HG02884 (cell line): ENCODE measurements at regions not wholly inside any gene's neighbourhood (a gene's known extent, or its start where the extent isn't known, plus 50 kb on each side); places are given as distances from the start of the nearest gene placed in this dataset.
A peak's percentile ranks its signal among the peaks of the same experiment; 100 is the strongest.
"Not testable (repeated sequence)": the region's sequence is repeated elsewhere in the genome, so short reads cannot be mapped to it uniquely, and the experiment has no call there.

Experiments
- ATAC-seq: cut with Tn5 transposase; IDR thresholded peaks from one replicate; pipeline ENCODE4 v1.9.1; 2021; ENCODE audit warnings: mild to moderate bottlenecking, moderate library complexity; ENCODE audit not compliant: unreplicated experiment

DNA sequence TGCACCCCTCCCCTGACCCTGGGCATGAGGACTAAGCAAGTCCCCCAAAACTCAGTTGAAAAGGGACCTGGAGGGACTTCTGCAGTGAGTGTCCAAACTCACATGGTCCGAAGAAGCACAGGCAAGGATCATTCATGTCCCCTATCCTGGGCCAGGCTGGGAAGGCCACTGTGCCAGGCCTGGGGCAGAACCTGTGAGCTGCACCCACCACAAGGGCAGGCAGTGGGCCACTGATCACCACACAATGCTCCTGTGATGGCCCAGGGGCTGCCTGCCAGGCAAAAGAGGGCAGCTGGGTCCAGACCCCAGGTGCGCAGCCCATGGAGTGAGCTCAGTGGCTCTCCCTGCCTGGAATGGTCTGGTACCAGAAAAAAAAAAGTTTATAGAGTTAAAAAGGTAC lies 295.4 kb downstream of the CCDC74A start:
- not testable (repeated sequence) for ATAC-seq

DNA sequence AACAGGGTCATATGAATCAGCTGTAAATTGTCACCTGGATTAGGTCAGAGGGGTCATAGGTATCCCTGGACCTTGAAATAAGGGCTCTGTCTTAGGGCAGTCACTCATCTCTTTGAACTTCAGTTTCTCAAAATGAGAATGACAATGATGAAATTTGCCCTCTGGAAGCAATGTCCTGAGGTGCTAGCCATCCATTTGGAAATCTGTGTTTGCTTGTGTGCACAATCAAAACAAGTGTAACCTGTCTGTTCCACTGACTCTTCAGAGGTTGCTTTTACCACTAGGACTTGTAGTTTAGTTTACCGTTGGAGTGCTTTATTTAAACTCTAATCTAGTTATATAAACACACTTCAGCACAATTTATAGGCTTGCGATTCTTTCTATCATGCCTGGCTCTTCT lies 297.3 kb downstream of the CCDC74A start:
- ATAC-seq: not testable (repeated sequence)

GRCh38 chr2:131827481-131828163 lies 299.9 kb downstream of the CCDC74A start:
- ATAC-seq: no peak

DNA sequence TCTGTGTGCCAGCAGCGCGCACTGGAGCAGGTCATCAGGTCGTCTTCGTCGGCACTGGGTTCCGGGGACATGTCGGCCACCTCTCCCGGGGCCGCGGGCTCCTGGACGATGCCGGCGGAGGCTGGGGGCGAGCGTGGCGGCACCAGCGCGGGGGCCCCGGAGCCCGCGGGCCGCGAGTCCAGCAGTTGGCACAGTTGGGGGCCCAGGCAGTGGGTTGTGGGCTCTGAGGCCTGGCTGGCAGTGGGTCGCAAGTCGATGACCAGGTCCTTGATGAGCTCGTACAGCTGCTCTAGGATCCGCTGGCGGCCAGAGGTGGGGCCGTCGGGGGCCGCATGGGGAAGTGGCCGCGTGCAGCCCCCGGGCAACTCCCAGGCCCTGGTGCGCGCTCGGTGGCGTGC lies 300.5 kb downstream of the CCDC74A start:
- ATAC-seq: no peak

GRCh38 chr2:131828633-131829455 lies 301.2 kb downstream of the CCDC74A start:
- ATAC-seq: not testable (repeated sequence)

DNA sequence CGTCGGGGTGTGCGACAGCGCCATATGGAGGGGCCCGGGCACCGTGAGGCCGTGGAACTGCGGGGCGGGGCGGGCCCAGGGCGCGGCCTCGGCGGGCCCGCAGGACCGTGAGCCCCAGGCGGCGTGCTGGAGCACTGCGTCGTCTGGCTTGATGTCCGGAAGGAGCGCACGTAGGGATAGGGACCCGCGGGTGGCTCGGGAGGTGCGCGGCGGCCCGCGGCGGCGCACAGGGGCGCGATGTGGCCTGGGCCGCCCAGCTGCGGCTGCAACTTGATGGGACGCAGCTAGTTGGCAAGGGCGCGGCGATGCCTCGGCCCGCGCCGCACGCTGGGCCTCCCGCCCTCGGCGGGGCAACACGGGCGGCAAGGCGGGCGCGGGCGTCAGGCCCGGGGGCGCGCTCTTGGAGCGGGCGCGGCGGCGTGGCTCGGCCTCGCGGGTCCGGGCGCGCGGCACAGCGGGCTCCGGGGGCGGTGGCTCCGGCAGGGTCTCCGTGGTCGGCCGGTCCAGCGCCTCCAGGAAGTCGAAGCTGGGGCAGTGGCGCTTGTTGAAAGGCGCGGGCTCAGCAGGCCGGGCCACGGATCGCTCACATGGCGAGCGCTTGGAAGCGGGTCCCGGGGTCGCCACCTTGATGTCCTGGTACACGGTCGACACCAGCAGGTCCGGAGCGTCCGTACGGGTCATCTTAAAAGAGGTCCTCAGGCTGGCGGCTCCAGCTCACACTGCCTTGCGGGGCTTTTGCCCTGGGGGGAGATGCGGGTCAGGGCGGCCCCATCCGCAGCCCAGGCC lies 302.0 kb downstream of the CCDC74A start:
- ATAC-seq: not testable (repeated sequence)

DNA sequence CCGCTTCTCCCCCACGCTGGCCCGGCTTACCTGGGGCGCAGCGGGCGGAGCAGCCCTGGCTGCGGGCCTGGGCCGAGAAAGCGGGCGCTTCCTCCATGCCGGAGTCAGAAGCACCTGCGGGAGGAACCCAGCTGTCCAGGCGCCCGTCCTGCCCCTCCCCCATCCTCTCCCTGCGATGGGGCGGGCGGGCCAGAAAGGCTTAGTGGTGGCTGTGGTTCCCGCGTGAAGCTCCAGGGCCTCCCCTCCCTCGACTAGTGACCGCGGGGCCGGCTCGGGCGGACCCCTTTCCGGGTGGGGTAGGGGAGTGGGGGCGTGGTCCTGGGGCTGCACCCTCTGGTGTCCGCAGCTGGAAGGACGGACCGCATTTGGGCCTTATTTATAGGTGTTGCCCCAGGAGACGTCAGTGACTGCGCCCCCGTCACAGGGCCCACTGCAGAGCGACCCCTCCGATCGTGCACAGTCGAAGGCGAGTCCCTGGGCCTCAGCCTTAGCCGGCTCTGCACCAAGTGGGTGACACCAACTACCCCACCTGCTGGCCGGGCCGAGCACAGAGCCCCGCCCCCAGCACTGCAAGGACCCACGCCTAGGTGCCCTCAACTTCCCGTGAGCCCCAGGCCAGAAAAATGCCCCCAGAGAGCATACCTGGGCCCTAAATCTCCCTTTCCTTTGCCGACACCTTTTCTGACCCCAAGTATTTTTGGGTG lies 302.7 kb downstream of the CCDC74A start:
- ATAC-seq: not testable (repeated sequence)

- ATAC-seq: not testable (repeated sequence)
Observed at GRCh38 chr2:131830946-131831310, 303.2 kb downstream of the CCDC74A start.

DNA sequence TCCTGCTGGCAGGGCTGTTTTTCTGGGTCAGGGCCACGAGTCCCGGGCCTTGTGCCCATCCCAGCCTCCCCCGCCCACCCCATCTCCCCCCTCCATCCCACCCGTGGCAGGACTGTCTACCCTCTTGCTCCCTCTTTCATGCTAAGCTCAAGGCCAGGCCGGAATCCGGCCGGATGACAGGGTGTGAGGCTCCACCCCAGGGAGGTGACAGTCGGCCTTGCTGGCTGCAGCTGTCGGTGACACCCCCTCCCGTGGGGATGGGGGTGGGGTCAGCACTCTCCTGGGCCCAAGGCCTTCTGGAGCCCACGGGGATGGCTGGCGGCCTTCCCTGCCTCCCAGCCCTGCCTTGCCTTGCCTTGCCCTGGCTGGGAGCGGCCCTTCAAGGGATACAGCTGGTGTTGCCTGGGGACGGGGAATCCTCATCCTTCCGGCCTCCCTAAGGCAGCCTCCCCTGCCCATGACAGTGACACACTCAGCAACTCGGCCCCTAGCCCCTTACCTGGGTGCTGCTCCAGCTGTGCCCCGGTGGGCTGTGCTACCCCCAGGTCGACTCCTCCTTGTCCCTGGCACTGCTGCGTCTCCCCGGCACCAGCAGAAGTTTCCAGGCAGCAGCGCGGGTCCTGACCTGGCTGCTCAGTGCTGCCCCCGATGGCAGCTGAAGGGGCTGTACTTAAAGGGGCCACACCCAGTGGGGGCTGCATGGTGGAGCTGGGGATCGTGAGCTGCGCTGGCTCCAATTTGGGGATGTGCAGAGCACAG lies 303.9 kb downstream of the CCDC74A start:
- ATAC-seq: peak; percentile 59

GRCh38 chr2:131832209-131832780 lies 304.6 kb downstream of the CCDC74A start:
- ATAC-seq: not testable (repeated sequence)

DNA sequence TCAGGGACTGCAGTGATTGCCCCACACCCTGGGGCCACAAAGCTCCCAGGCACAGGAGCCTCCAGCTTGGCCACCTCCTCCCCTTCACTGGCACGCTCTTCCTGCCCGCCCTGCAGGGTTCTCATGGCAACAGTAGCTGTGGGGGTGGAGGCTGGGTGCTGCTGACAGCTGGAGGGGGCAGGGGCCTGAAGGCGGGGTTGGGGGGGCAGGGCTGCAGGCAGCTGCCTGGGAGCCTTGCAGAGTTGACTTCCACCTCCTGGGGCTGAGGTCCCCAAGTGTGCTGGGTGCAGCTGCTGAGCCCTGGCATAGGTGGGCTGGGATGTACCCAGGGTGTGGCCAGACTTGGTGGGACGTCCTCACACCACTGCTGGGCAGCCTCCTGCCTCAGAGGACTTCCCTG lies 305.2 kb downstream of the CCDC74A start:
- ATAC-seq: not testable (repeated sequence)

- ATAC-seq: not testable (repeated sequence)
Observed at GRCh38 chr2:131833367-131834202, 305.9 kb downstream of the CCDC74A start.

DNA sequence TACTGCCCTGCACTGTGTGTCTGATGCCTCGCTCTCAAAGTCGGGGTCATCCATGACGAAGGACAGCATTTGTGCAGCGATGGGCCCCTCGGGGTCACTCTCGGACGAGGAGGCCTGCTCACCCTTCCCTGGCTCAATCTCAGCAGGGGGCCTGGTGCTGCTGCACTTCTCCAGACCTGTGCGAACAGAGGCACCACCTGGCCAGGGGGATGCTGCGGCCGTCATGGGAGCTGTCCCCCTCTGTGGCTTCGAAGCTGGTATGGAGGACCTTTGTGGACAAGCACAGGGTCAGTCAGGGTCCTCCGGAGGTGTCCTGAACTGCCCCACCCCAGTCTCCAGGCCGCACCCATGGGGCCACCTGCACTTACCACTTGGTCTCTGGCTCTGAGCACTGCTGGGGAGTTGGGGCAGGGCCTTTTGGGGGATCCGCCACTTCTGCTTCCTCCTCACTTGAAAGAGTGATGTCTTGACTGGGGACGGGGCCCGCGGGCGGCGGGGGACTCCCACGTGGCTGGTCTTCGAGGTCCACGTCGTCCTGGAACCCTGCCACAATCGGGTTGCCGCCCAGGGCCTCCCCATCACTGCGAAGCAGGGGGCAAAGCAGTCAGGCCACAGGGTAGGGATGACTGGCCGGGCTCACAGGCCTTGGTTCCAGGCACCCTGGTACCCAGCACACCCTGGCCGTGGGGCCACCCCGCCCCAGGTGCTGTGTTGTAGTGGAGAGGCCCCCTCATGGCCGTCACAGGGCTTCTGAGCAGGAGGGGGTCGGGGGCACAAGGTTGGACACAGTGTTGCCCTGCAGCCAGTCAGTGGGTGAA lies 306.7 kb downstream of the CCDC74A start:
- ATAC-seq: not testable (repeated sequence)

DNA sequence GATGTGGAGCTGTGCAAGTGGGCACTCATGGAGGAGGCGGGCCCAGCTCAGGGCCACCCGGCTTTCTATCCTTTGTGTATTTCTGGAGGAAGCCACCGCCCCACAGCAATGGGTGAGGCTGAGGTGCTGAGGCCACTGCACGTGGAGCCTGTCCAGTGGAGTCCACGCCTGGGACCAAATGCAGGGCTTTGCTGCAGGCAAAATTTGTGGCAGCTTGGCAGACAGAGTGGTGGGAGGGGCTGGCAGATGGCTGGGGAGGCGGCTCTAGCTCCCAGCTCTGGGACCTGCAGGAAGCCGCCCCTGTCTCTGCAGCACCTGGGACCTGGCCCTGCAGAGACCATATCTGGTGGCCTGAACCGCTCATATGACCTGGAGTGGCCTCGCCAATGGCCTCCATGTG lies 307.3 kb downstream of the CCDC74A start:
- not testable (repeated sequence) for ATAC-seq

DNA sequence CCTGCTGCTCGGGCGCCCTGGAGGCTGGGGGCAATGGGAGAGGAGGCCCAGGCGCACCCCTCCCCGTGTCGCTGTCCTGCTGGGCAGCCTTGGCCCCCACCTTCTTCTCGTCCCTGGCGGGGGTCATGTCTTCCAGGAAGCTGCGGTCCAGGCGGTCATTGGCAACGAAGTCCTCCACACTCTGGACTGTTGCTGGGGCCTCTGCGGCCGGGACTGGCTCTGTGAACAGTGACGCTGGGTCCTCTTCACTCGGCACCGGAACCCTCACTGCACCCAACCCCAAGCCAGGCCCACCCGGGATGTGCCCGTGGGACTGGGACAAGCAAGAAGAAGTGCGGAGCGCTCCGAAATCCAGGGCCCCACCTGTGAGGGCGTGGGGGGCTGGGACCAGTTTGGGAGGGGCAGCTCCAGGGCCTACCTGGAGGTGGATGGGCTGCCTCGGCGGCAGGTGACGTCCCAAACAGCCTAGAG lies 308.0 kb downstream of the CCDC74A start:
- no peak for ATAC-seq

GRCh38 chr2:131836116-131836515 lies 308.4 kb downstream of the CCDC74A start:
- not testable (repeated sequence) for ATAC-seq

DNA sequence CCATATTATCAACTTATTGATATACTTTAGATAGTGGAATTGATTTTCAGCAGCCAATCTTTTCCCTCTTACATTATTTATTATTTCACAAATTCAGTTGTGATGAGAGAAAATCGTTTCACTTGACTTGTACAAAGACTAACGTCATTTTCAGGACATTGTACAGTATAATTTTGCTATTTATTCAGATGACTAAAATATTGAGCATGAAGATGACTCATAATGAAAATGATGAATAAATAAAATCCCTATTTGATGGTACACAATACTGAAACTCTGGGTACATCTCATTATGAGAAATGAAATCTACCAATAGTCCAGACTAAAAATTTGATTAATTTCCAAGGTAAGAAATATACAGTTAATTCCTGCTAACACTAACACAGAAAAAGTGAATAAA lies 316.4 kb downstream of the CCDC74A start:
- not testable (repeated sequence) for ATAC-seq

DNA sequence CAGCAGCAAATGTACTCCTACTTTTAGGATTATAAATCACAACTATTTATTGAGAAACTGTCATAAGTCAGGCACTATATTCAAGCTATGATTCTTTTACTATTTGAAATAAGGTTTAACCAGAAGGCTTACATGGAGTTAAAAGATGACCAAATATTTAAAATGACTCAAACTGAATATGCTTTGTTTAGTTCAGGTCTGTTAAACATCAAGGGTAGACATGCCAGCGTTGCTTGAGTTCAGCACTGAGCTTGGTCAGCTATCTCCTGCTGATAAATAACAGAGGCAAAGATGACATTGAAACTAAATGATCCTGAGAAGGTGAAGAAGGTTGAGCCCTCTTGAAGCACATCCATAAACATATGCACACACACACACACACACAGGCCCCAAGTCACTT lies 305.6 kb downstream of the ANKRD30BL start:
- ATAC-seq: not testable (repeated sequence)
